IMR-90 (cell line): ENCODE measurements at regions not wholly inside any gene's neighbourhood (a gene's known extent, or its start where the extent isn't known, plus 50 kb on each side); places are given as distances from the start of the nearest gene placed in this dataset.

Experiments
- ATAC-seq: fragments of 200-7000 bp; cut with Tn5 transposase; 2 replicates; pipeline ENCODE4 v1.9.1; 2020; ENCODE audit warnings: low read depth, mild to moderate bottlenecking, moderate library complexity
- BruUV-seq: library from RNA; stranded (reverse); fragments of 400-500 nt; replicated peaks from 2 replicates; lab custom pipeline; 2021; lab: Mats Ljungman, UMichigan
- CTCF ChIA-PET: fragments of 300-600 bp; formaldehyde crosslinking; extraction: SDS; loops from one replicate; lab custom pipeline; 2021; ENCODE audit warnings: antibody characterized with exemption; lab: Yijun Ruan, JAX
- POLR2A ChIA-PET: fragments of 300-600 bp; sonication (Branson Sonifier 250); formaldehyde crosslinking; loops from one replicate; lab custom pipeline; 2022; ENCODE audit warnings: antibody characterized with exemption; ENCODE audit not compliant: unreplicated experiment; lab: Charles Lee
- DNase-seq: peaks from one replicate; pipeline ENCODE4 v3.0.0; 2013
- H2AFZ ChIP-seq: replicated peaks from 2 replicates; pipeline ENCODE3; 2013; ENCODE audit warnings: low read length, mild to moderate bottlenecking; ENCODE audit not compliant: poor library complexity
- H2AK5ac ChIP-seq: 2 replicates; pipeline ENCODE4 v1.6.1; 2013; ENCODE audit warnings: low read depth, low read length, inconsistent platforms
- H2AK9ac ChIP-seq: replicated peaks from 2 replicates; pipeline ENCODE3; 2013; ENCODE audit warnings: mild to moderate bottlenecking, low read depth, low read length, moderate library complexity; ENCODE audit not compliant: poor library complexity
- H2BK120ac ChIP-seq: 2 replicates; pipeline ENCODE4 v1.6.1; 2013; ENCODE audit warnings: low read depth, low read length, inconsistent platforms
- H2BK15ac ChIP-seq: 3 replicates; pipeline ENCODE4 v1.6.1; 2013; ENCODE audit warnings: low read depth, low read length, inconsistent platforms
- H2BK20ac ChIP-seq: 2 replicates; pipeline ENCODE4 v1.6.1; 2013; ENCODE audit warnings: low read depth, mild to moderate bottlenecking, inconsistent platforms, low read length, moderate library complexity
- H2BK5ac ChIP-seq: 2 replicates; pipeline ENCODE4 v1.6.1; 2013; ENCODE audit warnings: mild to moderate bottlenecking, low read depth, low read length, inconsistent platforms; ENCODE audit not compliant: poor library complexity, severe bottlenecking
- H3K14ac ChIP-seq: replicated peaks from 2 replicates; pipeline ENCODE4 v1.6.1; 2013; ENCODE audit warnings: low read depth, low read length, inconsistent platforms
- H3K18ac ChIP-seq: 2 replicates; pipeline ENCODE4 v1.6.1; 2013; ENCODE audit warnings: low read depth, low read length, control low read depth
- H3K23ac ChIP-seq: 2 replicates; pipeline ENCODE4 v1.6.1; 2013; ENCODE audit warnings: low read depth, low read length, inconsistent platforms
- H3K27ac ChIP-seq: 2 replicates; pipeline ENCODE4 v1.5.1; 2013; ENCODE audit warnings: mild to moderate bottlenecking, control low read depth, low read length; ENCODE audit not compliant: insufficient read depth
- H3K27me3 ChIP-seq: 2 replicates; pipeline ENCODE4 v1.6.1; 2013; ENCODE audit warnings: low read length; ENCODE audit not compliant: control insufficient read depth, insufficient read depth
- H3K36me3 ChIP-seq: 2 replicates; pipeline ENCODE4 v1.6.1; 2013; ENCODE audit warnings: low read length, mixed read lengths; ENCODE audit not compliant: control insufficient read depth, insufficient read depth
- H3K4ac ChIP-seq: 2 replicates; pipeline ENCODE4 v1.6.1; 2013; ENCODE audit warnings: low read depth, low read length, inconsistent platforms
- H3K4me1 ChIP-seq: 2 replicates; pipeline ENCODE4 v1.6.1; 2013; ENCODE audit warnings: low read length, mixed read lengths; ENCODE audit not compliant: control insufficient read depth, insufficient read depth
- H3K4me2 ChIP-seq: 2 replicates; pipeline ENCODE4 v1.6.1; 2013; ENCODE audit warnings: low read depth, mild to moderate bottlenecking, control low read depth, low read length, moderate library complexity
- H3K4me3 ChIP-seq: 2 replicates; pipeline ENCODE4 v1.5.1; 2013; ENCODE audit warnings: low read depth, mild to moderate bottlenecking, control low read depth, low read length, moderate library complexity; ENCODE audit not compliant: insufficient read depth
- H3K56ac ChIP-seq: 2 replicates; pipeline ENCODE4 v1.6.1; 2013; ENCODE audit warnings: low read length, inconsistent platforms; ENCODE audit not compliant: insufficient read depth; ENCODE audit errors: extremely low read depth
- H3K79me1 ChIP-seq, 2 experiments: 2 replicates each; pipeline ENCODE4 v1.6.1; 2013; ENCODE audit warnings: low read length in 2 of 2, inconsistent platforms in 1 of 2, low read depth in 1 of 2
- H3K9ac ChIP-seq: 2 replicates; pipeline ENCODE4 v1.6.1; 2013; ENCODE audit warnings: low read depth, low read length, control low read depth
- H3K9me1 ChIP-seq: 2 replicates; pipeline ENCODE4 v1.6.1; 2013; ENCODE audit warnings: low read length, inconsistent platforms; ENCODE audit not compliant: insufficient read depth
- H3K9me3 ChIP-seq: 2 replicates; pipeline ENCODE4 v1.6.1; 2013; ENCODE audit warnings: low read length; ENCODE audit not compliant: control insufficient read depth, insufficient read depth
- H4K20me1 ChIP-seq: 2 replicates; pipeline ENCODE4 v1.6.1; 2013; ENCODE audit warnings: low read length, inconsistent platforms; ENCODE audit not compliant: insufficient read depth
- H4K5ac ChIP-seq: 2 replicates; pipeline ENCODE4 v1.6.1; 2013; ENCODE audit warnings: mild to moderate bottlenecking, low read depth, low read length, control low read depth
- H4K8ac ChIP-seq, 2 experiments: 2 replicates each; pipeline ENCODE4 v1.6.1; 2013; ENCODE audit warnings: low read depth in 2 of 2, low read length in 2 of 2, control low read depth in 1 of 2, inconsistent platforms in 1 of 2
- H4K91ac ChIP-seq: 2 replicates; pipeline ENCODE4 v1.6.1; 2013; ENCODE audit warnings: low read depth, low read length, inconsistent platforms; ENCODE audit not compliant: insufficient read depth
- BHLHE40 ChIP-seq: fragments of 150-350 bp; IDR thresholded peaks from 2 replicates; pipeline ENCODE4 v1.6.1; 2016; ENCODE audit warnings: mild to moderate bottlenecking, low read depth, low read length
- CEBPB ChIP-seq: IDR thresholded peaks from 2 replicates; pipeline ENCODE4 v1.6.1; 2012; ENCODE audit warnings: low read depth, low read length, improper control_type of control experiment
- CHD1 ChIP-seq: IDR thresholded peaks from 2 replicates; pipeline ENCODE4 v1.6.1; 2012; ENCODE audit warnings: low read depth, low read length, improper control_type of control experiment
- FOS ChIP-seq: fragments of 150-350 bp; IDR thresholded peaks from 2 replicates; pipeline ENCODE4 v1.6.1; 2016; ENCODE audit warnings: low read depth, low read length
- MAFK ChIP-seq: IDR thresholded peaks from 2 replicates; pipeline ENCODE4 v1.6.1; 2012; ENCODE audit warnings: low read depth, low read length, improper control_type of control experiment
- MAZ ChIP-seq: IDR thresholded peaks from 2 replicates; pipeline ENCODE4 v1.6.1; 2012; ENCODE audit warnings: low read depth, mild to moderate bottlenecking, low read length, improper control_type of control experiment, moderate library complexity, borderline replicate concordance
- MXI1 ChIP-seq: IDR thresholded peaks from 2 replicates; pipeline ENCODE4 v1.6.1; 2012; ENCODE audit warnings: low read depth, mild to moderate bottlenecking, low read length, moderate library complexity, borderline replicate concordance
- NFE2L2 ChIP-seq: fragments of 150-350 bp; IDR thresholded peaks from 2 replicates; pipeline ENCODE4 v1.6.1; 2016; ENCODE audit warnings: low read depth, mild to moderate bottlenecking, low read length
- POLR2A ChIP-seq: IDR thresholded peaks from 2 replicates; pipeline ENCODE4 v1.6.1; 2012; ENCODE audit warnings: mild to moderate bottlenecking, low read depth, low read length
- RAD21 ChIP-seq: IDR thresholded peaks from 2 replicates; pipeline ENCODE4 v1.6.1; 2012; ENCODE audit warnings: low read length, improper control_type of control experiment
- RCOR1 ChIP-seq: IDR thresholded peaks from 2 replicates; pipeline ENCODE4 v1.6.1; 2012; ENCODE audit warnings: mild to moderate bottlenecking, low read length, improper control_type of control experiment; ENCODE audit not compliant: insufficient replicate concordance
- RFX5 ChIP-seq: IDR thresholded peaks from 2 replicates; pipeline ENCODE4 v1.8.0; 2012; ENCODE audit warnings: low read depth, mild to moderate bottlenecking, low read length, moderate library complexity
- SMC3 ChIP-seq: fragments of 150-350 bp; IDR thresholded peaks from 2 replicates; pipeline ENCODE4 v1.6.1; 2016; ENCODE audit warnings: low read depth, mild to moderate bottlenecking, antibody characterized with exemption, low read length, moderate library complexity
- WGBS, 2 experiments: methylation state at CpG; one replicate each; pipeline versions ENCODE4 v1.1.5 to v1.1.7; 2013; ENCODE audit warnings: missing lambda C conversion rate in 2 of 2; ENCODE audit not compliant: insufficient read length in 1 of 2; ENCODE audit errors: extremely low coverage in 2 of 2; 5-methylcytosine and 5-hydroxymethylcytosine counted together
- dilution Hi-C: fragments of 300-500 bp; cut with HindIII; formaldehyde crosslinking; loops from one replicate; pipeline ENCODE4 v1.14.3; 2018; ENCODE audit warnings: low sequenced_read_pairs; ENCODE audit not compliant: unreplicated experiment
- in situ Hi-C: fragments of 300-500 bp; cut with MboI; formaldehyde crosslinking; loops from 3 replicates; pipeline ENCODE4 v1.14.3; 2019; ENCODE audit warnings: low sequenced_read_pairs, inconsistent platforms, mixed read lengths
- intact Hi-C: fragments of 100-400 bp; cut with micrococcal nuclease; formaldehyde crosslinking; loops from 2 replicates; pipeline ENCODE4 v1.10.0; 2022
- TF ChIP-seq, protein P1 (sequence below): fragments of 150-350 bp; IDR thresholded peaks from 2 replicates; pipeline ENCODE4 v1.6.1; 2016; ENCODE audit warnings: low read depth, mild to moderate bottlenecking, low read length, moderate library complexity, borderline replicate concordance
- TF ChIP-seq, protein P2 (sequence below): fragments of 150-350 bp; IDR thresholded peaks from 2 replicates; pipeline ENCODE4 v1.6.1; 2017; ENCODE audit warnings: mild to moderate bottlenecking, antibody characterized with exemption, low read length, low read depth

DNA sequence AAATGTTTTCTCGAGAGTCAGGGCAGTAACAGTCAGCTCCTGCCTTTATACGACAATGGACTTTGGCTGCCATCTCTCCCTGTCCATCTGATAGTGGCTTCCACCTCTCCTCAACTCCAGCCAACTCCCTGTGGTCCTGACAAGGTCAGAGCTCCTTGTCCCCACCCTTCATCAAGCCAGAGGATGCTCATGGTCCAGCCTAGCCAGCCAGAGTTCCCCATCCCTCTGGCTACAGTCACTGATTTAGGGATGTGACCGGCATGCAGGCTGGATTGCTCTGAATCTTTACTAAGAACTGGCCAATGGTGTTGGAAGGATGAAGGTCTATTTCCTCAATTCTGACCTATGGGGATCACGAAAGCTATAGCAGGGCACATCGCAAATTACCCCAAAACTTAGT is 156.1 kb downstream of the OR4M2 start:
- Histone ChIP-seq H3K79me1 (no peaks in the 10 kb centered on the region), H3K4ac (no peak overlapping the region), H3K36me3 (no peaks in the 10 kb centered on the region), H2BK120ac (no peak overlapping the region), H3K27me3 (no peaks in the 10 kb centered on the region), H3K9ac (no peak overlapping the region), H2AK9ac (no peak overlapping the region), H3K18ac (no peak overlapping the region), H2BK15ac (no peak overlapping the region), H3K4me1 (no peaks in the 10 kb centered on the region), H2BK20ac (no peak overlapping the region), H2AK5ac (no peak overlapping the region), H3K27ac (no peak overlapping the region), H3K56ac (no peak overlapping the region), H2BK5ac (no peak overlapping the region), H3K9me1 (no peaks in the 10 kb centered on the region), H3K4me2 (no peak overlapping the region), H4K5ac (no peak overlapping the region), H4K91ac (no peak overlapping the region), H3K9me3 (peaks cover 51% of the 10 kb centered on the region), H3K4me3 (no peak overlapping the region), H3K23ac (no peak overlapping the region), H4K20me1 (no peaks in the 10 kb centered on the region), H3K14ac (no peak overlapping the region), H2AFZ (no peak overlapping the region), H4K8ac (no peak overlapping the region)
- CTCF ChIA-PET, result no interaction called here
- TF ChIP-seq MXI1 (no peak), NFE2L2 (no peak), CHD1 (no peak), MAZ (no peak), MAFK (no peak), RCOR1 (no peak), BHLHE40 (no peak), POLR2A (no peak), FOS (no peak), SMC3 (no peak), RAD21 (no peak), RFX5 (no peak), CEBPB (no peak)
- TF ChIP-seq, protein P1, sequence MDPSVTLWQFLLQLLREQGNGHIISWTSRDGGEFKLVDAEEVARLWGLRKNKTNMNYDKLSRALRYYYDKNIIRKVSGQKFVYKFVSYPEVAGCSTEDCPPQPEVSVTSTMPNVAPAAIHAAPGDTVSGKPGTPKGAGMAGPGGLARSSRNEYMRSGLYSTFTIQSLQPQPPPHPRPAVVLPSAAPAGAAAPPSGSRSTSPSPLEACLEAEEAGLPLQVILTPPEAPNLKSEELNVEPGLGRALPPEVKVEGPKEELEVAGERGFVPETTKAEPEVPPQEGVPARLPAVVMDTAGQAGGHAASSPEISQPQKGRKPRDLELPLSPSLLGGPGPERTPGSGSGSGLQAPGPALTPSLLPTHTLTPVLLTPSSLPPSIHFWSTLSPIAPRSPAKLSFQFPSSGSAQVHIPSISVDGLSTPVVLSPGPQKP, result no peak
- TF ChIP-seq, protein P2, sequence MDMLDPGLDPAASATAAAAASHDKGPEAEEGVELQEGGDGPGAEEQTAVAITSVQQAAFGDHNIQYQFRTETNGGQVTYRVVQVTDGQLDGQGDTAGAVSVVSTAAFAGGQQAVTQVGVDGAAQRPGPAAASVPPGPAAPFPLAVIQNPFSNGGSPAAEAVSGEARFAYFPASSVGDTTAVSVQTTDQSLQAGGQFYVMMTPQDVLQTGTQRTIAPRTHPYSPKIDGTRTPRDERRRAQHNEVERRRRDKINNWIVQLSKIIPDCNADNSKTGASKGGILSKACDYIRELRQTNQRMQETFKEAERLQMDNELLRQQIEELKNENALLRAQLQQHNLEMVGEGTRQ, result no peak
- 31% methylated on average over 2 of the region's 5 CpGs; no CpG with 5 or more reads in 1 of the 2 experiments for WGBS, 2 experiments
- no TSS peak for BruUV-seq
- ATAC-seq (no peak), DNase-seq (no peak)
- POLR2A ChIA-PET, result no interaction called here
- dilution Hi-C loops (no loop called here), intact Hi-C loops (no loop called here), in situ Hi-C loops (no loop called here)
